ENCODE measurements at regions not wholly inside any gene's neighbourhood (a gene's known extent, or its start where the extent isn't known, plus 50 kb on each side); places are given as distances from the start of the nearest gene placed in this dataset.

DNA sequence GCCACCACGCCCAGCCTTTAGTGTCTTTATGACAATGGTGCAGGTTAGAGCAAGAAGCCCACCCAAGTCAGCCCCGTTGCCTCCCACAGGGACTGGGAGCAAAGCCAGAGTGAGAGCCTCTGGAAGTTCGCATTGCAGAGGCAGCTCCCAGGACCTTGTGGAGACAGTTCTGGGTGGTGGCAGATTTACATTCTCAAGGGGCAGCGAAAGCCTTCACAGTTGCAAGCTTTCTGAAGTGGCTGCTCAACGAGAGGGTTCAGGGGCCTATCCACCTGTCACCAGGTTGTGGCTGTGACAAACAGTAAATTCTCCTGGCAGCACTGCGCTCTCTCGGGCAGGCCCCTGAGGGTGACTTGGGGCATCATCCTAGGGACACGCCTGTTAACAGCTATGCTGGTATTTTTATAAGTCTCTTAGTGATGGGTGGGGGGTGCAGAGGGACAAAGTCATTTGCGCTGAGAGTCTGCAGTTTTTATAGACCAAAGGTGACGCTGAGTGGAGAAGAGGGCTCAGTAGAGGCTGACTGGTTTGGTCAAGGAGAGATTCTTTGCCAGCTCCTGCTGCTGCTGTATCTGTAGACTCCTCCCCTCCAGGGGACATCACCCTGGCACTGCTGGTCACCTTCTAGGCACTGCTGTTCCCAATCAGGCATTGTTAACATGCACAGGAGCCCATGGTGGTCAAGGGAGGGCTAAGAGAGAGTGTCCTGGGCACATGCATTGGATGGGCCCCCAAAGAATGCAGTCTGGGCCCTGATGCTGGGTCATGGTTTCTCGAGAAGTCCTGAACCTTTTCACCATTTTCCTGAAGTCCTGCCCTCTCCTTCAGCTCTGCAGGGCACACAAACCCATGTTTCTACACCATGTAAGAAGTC lies 57.5 kb upstream of the KLF13 start:
- H3K4me2 ChIP-seq (ENCODE audit: control insufficient read depth, insufficient read depth) = no peak overlapping the region
- H2AFZ ChIP-seq (ENCODE audit: control insufficient read depth, low read depth, low read length) = no peak overlapping the region
- no peaks in the 10 kb centered on the region for H3K9me3 ChIP-seq (replicated peaks; ENCODE audit: control insufficient read depth, insufficient read depth, low read length)
- no peak for DNase-seq (ENCODE audit: low read depth, low spot score)
- H3K27ac ChIP-seq (ENCODE audit: control insufficient read depth, insufficient read depth) = no peak overlapping the region
- ChIA-PET SMC1A (ENCODE audit: uncharacterized antibody, unreplicated experiment) (interaction anchor here (1.4 to 10.4 kb wide), 7 partner anchors 10 to 166 kb away, joined by 4 to 152 read pairs (median 19); no protein-coding TSS in a partner anchor), POLR2A (interaction anchor here (1.2 to 2.2 kb wide), 2 partner anchors 13 to 16 kb away, joined by 4 to 6 read pairs; no protein-coding TSS in a partner anchor), RAD21 (ENCODE audit: unreplicated experiment) (interaction anchor here (1.1 to 8.8 kb wide), 3 partner anchors 33 to 55 kb away, joined by 4 to 169 read pairs (median 104); no protein-coding TSS in a partner anchor), CTCF (interaction anchor here (1.2 to 1.8 kb wide), 3 partner anchors 12 to 69 kb away, joined by 3 to 4 read pairs (median 3); no protein-coding TSS in a partner anchor)
- no peaks in the 10 kb centered on the region for H3K27me3 ChIP-seq (replicated peaks in 1 of 2; ENCODE audit: control insufficient read depth in 2 of 2, insufficient read depth in 2 of 2, low read length in 1 of 2)
- no TSS peak for BruUV-seq (replicated peaks)
- no peak for FAIRE-seq
- TF ChIP-seq ZSCAN29 (IDR thresholded peaks at IDR 0.05) = no peak
- TF ChIP-seq, protein P1, sequence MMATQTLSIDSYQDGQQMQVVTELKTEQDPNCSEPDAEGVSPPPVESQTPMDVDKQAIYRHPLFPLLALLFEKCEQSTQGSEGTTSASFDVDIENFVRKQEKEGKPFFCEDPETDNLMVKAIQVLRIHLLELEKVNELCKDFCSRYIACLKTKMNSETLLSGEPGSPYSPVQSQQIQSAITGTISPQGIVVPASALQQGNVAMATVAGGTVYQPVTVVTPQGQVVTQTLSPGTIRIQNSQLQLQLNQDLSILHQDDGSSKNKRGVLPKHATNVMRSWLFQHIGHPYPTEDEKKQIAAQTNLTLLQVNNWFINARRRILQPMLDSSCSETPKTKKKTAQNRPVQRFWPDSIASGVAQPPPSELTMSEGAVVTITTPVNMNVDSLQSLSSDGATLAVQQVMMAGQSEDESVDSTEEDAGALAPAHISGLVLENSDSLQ (IDR thresholded peaks at IDR 0.05) = no peak
- TF ChIP-seq BACH1 (IDR thresholded peaks at IDR 0.05; ENCODE audit: borderline replicate concordance) = no peak
- TF ChIP-seq NR2C2 (IDR thresholded peaks at IDR 0.05; ENCODE audit: borderline replicate concordance, control insufficient read depth, insufficient read length, low read depth) = no peak
- no peak for TF ChIP-seq WRNIP1 (IDR thresholded peaks at IDR 0.05; ENCODE audit: borderline replicate concordance, low read depth, low read length)
- no peak for TF ChIP-seq MEF2A (IDR thresholded peaks at IDR 0.05; ENCODE audit: insufficient read depth, low read depth, low read length)
- no peak for TF ChIP-seq MXI1 (IDR thresholded peaks at IDR 0.05; ENCODE audit: low read depth, low read length)
- TF ChIP-seq, protein P2, sequence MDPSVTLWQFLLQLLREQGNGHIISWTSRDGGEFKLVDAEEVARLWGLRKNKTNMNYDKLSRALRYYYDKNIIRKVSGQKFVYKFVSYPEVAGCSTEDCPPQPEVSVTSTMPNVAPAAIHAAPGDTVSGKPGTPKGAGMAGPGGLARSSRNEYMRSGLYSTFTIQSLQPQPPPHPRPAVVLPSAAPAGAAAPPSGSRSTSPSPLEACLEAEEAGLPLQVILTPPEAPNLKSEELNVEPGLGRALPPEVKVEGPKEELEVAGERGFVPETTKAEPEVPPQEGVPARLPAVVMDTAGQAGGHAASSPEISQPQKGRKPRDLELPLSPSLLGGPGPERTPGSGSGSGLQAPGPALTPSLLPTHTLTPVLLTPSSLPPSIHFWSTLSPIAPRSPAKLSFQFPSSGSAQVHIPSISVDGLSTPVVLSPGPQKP (IDR thresholded peaks at IDR 0.05; ENCODE audit: low read depth, low read length) = no peak
- no peak for TF ChIP-seq ATF7 (IDR thresholded peaks at IDR 0.05; ENCODE audit: low read depth)
- TF ChIP-seq, protein P3, sequence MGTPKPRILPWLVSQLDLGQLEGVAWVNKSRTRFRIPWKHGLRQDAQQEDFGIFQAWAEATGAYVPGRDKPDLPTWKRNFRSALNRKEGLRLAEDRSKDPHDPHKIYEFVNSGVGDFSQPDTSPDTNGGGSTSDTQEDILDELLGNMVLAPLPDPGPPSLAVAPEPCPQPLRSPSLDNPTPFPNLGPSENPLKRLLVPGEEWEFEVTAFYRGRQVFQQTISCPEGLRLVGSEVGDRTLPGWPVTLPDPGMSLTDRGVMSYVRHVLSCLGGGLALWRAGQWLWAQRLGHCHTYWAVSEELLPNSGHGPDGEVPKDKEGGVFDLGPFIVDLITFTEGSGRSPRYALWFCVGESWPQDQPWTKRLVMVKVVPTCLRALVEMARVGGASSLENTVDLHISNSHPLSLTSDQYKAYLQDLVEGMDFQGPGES (IDR thresholded peaks at IDR 0.05) = no peak
- no peak for TF ChIP-seq MYB (IDR thresholded peaks at IDR 0.05; ENCODE audit: borderline replicate concordance, low read depth, low read length)
- TF ChIP-seq, protein P4, sequence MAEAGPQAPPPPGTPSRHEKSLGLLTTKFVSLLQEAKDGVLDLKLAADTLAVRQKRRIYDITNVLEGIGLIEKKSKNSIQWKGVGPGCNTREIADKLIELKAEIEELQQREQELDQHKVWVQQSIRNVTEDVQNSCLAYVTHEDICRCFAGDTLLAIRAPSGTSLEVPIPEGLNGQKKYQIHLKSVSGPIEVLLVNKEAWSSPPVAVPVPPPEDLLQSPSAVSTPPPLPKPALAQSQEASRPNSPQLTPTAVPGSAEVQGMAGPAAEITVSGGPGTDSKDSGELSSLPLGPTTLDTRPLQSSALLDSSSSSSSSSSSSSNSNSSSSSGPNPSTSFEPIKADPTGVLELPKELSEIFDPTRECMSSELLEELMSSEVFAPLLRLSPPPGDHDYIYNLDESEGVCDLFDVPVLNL (IDR thresholded peaks at IDR 0.05; ENCODE audit: low read depth, low read length) = no peak
- no peak for TF ChIP-seq SIN3A (IDR thresholded peaks at IDR 0.05; ENCODE audit: low read depth, low read length)
- no peak for TF ChIP-seq RELA (IDR thresholded peaks at IDR 0.05; ENCODE audit: borderline replicate concordance, partially characterized antibody)
- TF ChIP-seq KLF5 (IDR thresholded peaks at IDR 0.05; ENCODE audit: partially characterized antibody) = no peak
- TF ChIP-seq CHD2 (IDR thresholded peaks at IDR 0.05; ENCODE audit: borderline replicate concordance, low read depth, low read length) = no peak
- no peak for TF ChIP-seq YBX1 (IDR thresholded peaks at IDR 0.05)
- in situ Hi-C loops (cut with MboI) (loop anchor here (10.0 kb wide), 1 partner anchor 56 kb away; the partner anchor contains the start of gene KLF13), intact Hi-C loops (cut with micrococcal nuclease; ENCODE audit: unreplicated experiment) (loop anchor here (5.0 kb wide), 1 partner anchor 38 kb away; no protein-coding TSS in a partner anchor)
- no peak overlapping the region for H3K9ac ChIP-seq (ENCODE audit: control insufficient read depth, insufficient read depth, low read length)
- no peak for ATAC-seq
- no peaks in the 10 kb centered on the region for H3K36me3 ChIP-seq (ENCODE audit: control insufficient read depth in 2 of 2, insufficient read depth in 2 of 2, low read length in 1 of 2)
- H3K4me3 ChIP-seq = no peak overlapping the region
- no peaks in the 10 kb centered on the region for H4K20me1 ChIP-seq (ENCODE audit: control insufficient read depth, insufficient read depth)
- no peaks in the 10 kb centered on the region for H3K79me2 ChIP-seq (ENCODE audit: control insufficient read depth, insufficient read depth, low read length)
- peaks cover 40% of the 10 kb centered on the region for H3K4me1 ChIP-seq (ENCODE audit: control insufficient read depth, insufficient read depth, low read length)
- WGBS (ENCODE audit: insufficient coverage, insufficient replicate concordance, low lambda C conversion rate, missing lambda C conversion rate) = 92% methylated on average over 11 of the region's 11 CpGs
